ENCODE measurements at regions not wholly inside any gene's neighbourhood (a gene's known extent, or its start where the extent isn't known, plus 50 kb on each side); places are given as distances from the start of the nearest gene placed in this dataset.
"Not testable (repeated sequence)": the region's sequence is repeated elsewhere in the genome, so short reads cannot be mapped to it uniquely, and the experiment has no call there.

GRCh38 chr15:36047018-36047716 lies 501.2 kb upstream of the DPH6 start:
- TF ChIP-seq, protein P1, sequence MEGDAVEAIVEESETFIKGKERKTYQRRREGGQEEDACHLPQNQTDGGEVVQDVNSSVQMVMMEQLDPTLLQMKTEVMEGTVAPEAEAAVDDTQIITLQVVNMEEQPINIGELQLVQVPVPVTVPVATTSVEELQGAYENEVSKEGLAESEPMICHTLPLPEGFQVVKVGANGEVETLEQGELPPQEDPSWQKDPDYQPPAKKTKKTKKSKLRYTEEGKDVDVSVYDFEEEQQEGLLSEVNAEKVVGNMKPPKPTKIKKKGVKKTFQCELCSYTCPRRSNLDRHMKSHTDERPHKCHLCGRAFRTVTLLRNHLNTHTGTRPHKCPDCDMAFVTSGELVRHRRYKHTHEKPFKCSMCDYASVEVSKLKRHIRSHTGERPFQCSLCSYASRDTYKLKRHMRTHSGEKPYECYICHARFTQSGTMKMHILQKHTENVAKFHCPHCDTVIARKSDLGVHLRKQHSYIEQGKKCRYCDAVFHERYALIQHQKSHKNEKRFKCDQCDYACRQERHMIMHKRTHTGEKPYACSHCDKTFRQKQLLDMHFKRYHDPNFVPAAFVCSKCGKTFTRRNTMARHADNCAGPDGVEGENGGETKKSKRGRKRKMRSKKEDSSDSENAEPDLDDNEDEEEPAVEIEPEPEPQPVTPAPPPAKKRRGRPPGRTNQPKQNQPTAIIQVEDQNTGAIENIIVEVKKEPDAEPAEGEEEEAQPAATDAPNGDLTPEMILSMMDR (IDR thresholded peaks at IDR 0.05) = not testable (repeated sequence)
- TF ChIP-seq EP300 (IDR thresholded peaks at IDR 0.05); POLR2A (IDR thresholded peaks at IDR 0.05; ENCODE audit: low read depth); POLR2AphosphoS5 (IDR thresholded peaks at IDR 0.05): not testable (repeated sequence)

All from esophagus muscularis mucosa (tissue), 4 donors.